GM12891 (cell line): ENCODE measurements at regions not wholly inside any gene's neighbourhood (a gene's known extent, or its start where the extent isn't known, plus 50 kb on each side); places are given as distances from the start of the nearest gene placed in this dataset.

Experiments
- DNase-seq: peaks from one replicate; pipeline ENCODE4 v3.0.0; 2011; ENCODE audit warnings: low spot score; ENCODE audit not compliant: insufficient read length
- FAIRE-seq: peaks from 2 replicates; lab custom pipeline; 2011; peaks lifted over from hg19 to GRCh38; lab: Jason Lieb, UNC
- PAX5 ChIP-seq: IDR thresholded peaks from 2 replicates; pipeline ENCODE4 v1.6.1; 2011; ENCODE audit warnings: low read length, moderate library complexity, mild to moderate bottlenecking; ENCODE audit not compliant: insufficient read depth, severe bottlenecking
- POLR2A ChIP-seq: IDR thresholded peaks from 2 replicates; pipeline ENCODE4 v1.6.1; 2011; ENCODE audit warnings: low read depth, low read length, control low read depth
- POLR2AphosphoS5 ChIP-seq: IDR thresholded peaks from 2 replicates; pipeline ENCODE4 v1.6.1; 2011; ENCODE audit warnings: low read depth, low read length, control low read depth
- POU2F2 ChIP-seq: IDR thresholded peaks from 2 replicates; pipeline ENCODE4 v1.6.1; 2011; ENCODE audit warnings: low read depth, mild to moderate bottlenecking, control low read depth, low read length, moderate library complexity
- SPI1 ChIP-seq: IDR thresholded peaks from 2 replicates; pipeline ENCODE4 v1.6.1; 2011; ENCODE audit warnings: low read depth, low read length, control low read depth
- TAF1 ChIP-seq: IDR thresholded peaks from 2 replicates; pipeline ENCODE4 v1.6.1; 2011; ENCODE audit warnings: low read depth, low read length, control low read depth

GRCh38 chr6:91279740-91280493 lies 693.0 kb upstream of the MAP3K7 start:
- TF ChIP-seq POU2F2 (no peak), POLR2A (no peak), SPI1 (no peak), POLR2AphosphoS5 (no peak), PAX5 (no peak), TAF1 (no peak)
- no peak for DNase-seq
- FAIRE-seq = no peak

GRCh38 chr6:91278416-91278815 lies 691.5 kb upstream of the MAP3K7 start:
- DNase-seq (no peak), FAIRE-seq (no peak)
- TF ChIP-seq POLR2AphosphoS5 = no peak
- TF ChIP-seq POU2F2 = no peak
- no peak for TF ChIP-seq TAF1
- TF ChIP-seq SPI1 = no peak
- TF ChIP-seq POLR2A = no peak
- no peak for TF ChIP-seq PAX5

- TF ChIP-seq SPI1 (no peak), TAF1 (no peak), POLR2AphosphoS5 (no peak), POU2F2 (no peak)
- no peak for FAIRE-seq
- peak; percentile 14 for DNase-seq
Measured at GRCh38 chr6:91276315-91276714, 689.4 kb upstream of the MAP3K7 start.

- no peak for DNase-seq
- TF ChIP-seq POU2F2 = no peak
- TF ChIP-seq POLR2AphosphoS5 = no peak
- TF ChIP-seq POLR2A = no peak
- no peak for TF ChIP-seq PAX5
- TF ChIP-seq TAF1 = no peak
- no peak for TF ChIP-seq SPI1
- FAIRE-seq = no peak
Measured at GRCh38 chr6:91273729-91274128, 686.9 kb upstream of the MAP3K7 start.

- TF ChIP-seq SPI1 (no peak), POU2F2 (no peak), PAX5 (no peak), POLR2AphosphoS5 (no peak), TAF1 (no peak), POLR2A (no peak)
- DNase-seq = no peak
- no peak for FAIRE-seq
Measured at GRCh38 chr6:91271807-91272206, 684.9 kb upstream of the MAP3K7 start.

- FAIRE-seq (no peak), DNase-seq (no peak)
- TF ChIP-seq SPI1 (no peak), TAF1 (no peak), POLR2AphosphoS5 (no peak), POLR2A (no peak), PAX5 (no peak), POU2F2 (no peak)
Measured at GRCh38 chr6:91268941-91269340, 682.1 kb upstream of the MAP3K7 start.

GRCh38 chr6:91267246-91267645 lies 680.4 kb upstream of the MAP3K7 start:
- no peak for DNase-seq
- FAIRE-seq = no peak
- no peak for TF ChIP-seq POLR2A

- TF ChIP-seq POLR2A (no peak), PAX5 (no peak), SPI1 (no peak), POU2F2 (no peak), POLR2AphosphoS5 (no peak), TAF1 (no peak)
- FAIRE-seq (no peak), DNase-seq (no peak)
Measured at GRCh38 chr6:91266156-91266555, 679.3 kb upstream of the MAP3K7 start.

- no peak for DNase-seq
- no peak for FAIRE-seq
- TF ChIP-seq POLR2A (no peak), POU2F2 (no peak), TAF1 (no peak), POLR2AphosphoS5 (no peak), PAX5 (no peak), SPI1 (no peak)
Measured at GRCh38 chr6:91243436-91243835, 656.6 kb upstream of the MAP3K7 start.

GRCh38 chr6:91242614-91242949 lies 655.7 kb upstream of the MAP3K7 start:
- no peak for FAIRE-seq
- TF ChIP-seq POU2F2 = no peak
- no peak for TF ChIP-seq SPI1
- no peak for TF ChIP-seq PAX5
- no peak for DNase-seq
